Esophagus muscularis mucosa (tissue), 4 donors: ENCODE measurements at regions not wholly inside any gene's neighbourhood (a gene's known extent, or its start where the extent isn't known, plus 50 kb on each side); places are given as distances from the start of the nearest gene placed in this dataset.

Source experiments
- DNase-seq: peaks from one replicate; pipeline ENCODE4 v3.0.0-alpha.2; 2017; ENCODE audit errors: extremely low spot score
- H3K27ac ChIP-seq, 4 donors: fragments of 200-600 bp; sonication (generic); replicated peaks in 1 of 4; 1 replicate in 3 of 4; 2 replicates in 1 of 4; pipeline ENCODE4 v1.5.1; 2016 to 2019; ENCODE audit warnings: mild to moderate bottlenecking in 1 of 4
- H3K27me3 ChIP-seq, 4 donors: fragments of 200-600 bp; sonication (generic); one replicate each; pipeline versions ENCODE4 v1.5.1 to v1.6.0; 2016 to 2019
- H3K36me3 ChIP-seq, 4 donors: fragments of 200-600 bp; sonication (generic); one replicate each; pipeline ENCODE4 v1.5.1; 2016 to 2019
- H3K4me1 ChIP-seq, 4 donors: fragments of 200-600 bp; sonication (generic); one replicate each; pipeline ENCODE4 v1.5.1; 2016 to 2019
- H3K4me3 ChIP-seq, 4 donors: fragments of 200-600 bp; sonication (generic); 1 replicate in 2 of 4; 2 replicates in 2 of 4; pipeline ENCODE4 v1.5.1; 2016 to 2019; ENCODE audit warnings: mild to moderate bottlenecking in 4 of 4, moderate library complexity in 1 of 4
- H3K9me3 ChIP-seq, 4 donors: fragments of 200-600 bp; sonication (generic); 1 replicate in 3 of 4; 2 replicates in 1 of 4; pipeline ENCODE4 v1.5.1; 2016 to 2019
- EP300 ChIP-seq: sonication (generic); formaldehyde crosslinking; IDR thresholded peaks from one replicate; pipeline ENCODE4 v1.6.1; 2017; ENCODE audit warnings: antibody characterized with exemption
- POLR2A ChIP-seq: fragments of 450-650 bp; IDR thresholded peaks from one replicate; pipeline ENCODE4 v1.6.1; 2017; ENCODE audit warnings: antibody characterized with exemption, moderate library complexity, mild to moderate bottlenecking, low read depth
- POLR2AphosphoS5 ChIP-seq, 2 donors: sonication (generic); formaldehyde crosslinking; IDR thresholded peaks; one replicate each; pipeline ENCODE4 v1.6.1; 2017; ENCODE audit warnings: antibody characterized with exemption in 2 of 2
- WGBS: methylation state at CpG from one replicate; pipeline ENCODE4 v1.1.5; 2018; 5-methylcytosine and 5-hydroxymethylcytosine counted together
- intact Hi-C: fragments of 100-400 bp; cut with DNase I; formaldehyde crosslinking; loops from one replicate; pipeline ENCODE4 v1.15.1; 2023
- TF ChIP-seq, protein P1 (sequence below), 3 experiments: fragments of 200-600 bp in 2 of 3; fragments of 450-650 bp in 1 of 3; sonication (generic) in 2 of 3; IDR thresholded peaks; one replicate each; pipeline ENCODE4 v1.5.1; 2017 to 2019; ENCODE audit warnings: antibody characterized with exemption in 3 of 3, mild to moderate bottlenecking in 2 of 3, moderate library complexity in 1 of 3

DNA sequence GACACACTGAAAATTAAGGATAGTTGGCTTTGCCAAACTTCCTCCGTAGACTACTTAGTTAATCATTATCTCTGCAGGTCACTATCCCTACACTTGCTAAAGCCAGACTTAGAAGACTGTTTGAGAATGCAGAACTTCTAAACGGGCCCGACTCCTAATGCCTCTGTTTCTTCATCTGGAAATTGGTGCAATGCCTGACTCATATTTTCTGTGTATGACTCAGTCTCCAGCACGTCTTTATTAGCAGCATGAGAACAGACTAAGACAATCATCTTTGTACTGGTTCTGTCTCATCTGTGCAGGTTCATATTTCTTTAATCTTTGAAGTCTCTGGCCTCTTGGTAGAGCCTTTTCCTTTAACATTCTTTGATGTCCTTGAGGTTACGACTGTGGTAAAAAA, 411.9 kb upstream of the ACTRT1 start:
- Histone ChIP-seq H3K27me3 (no peaks in the 10 kb centered on the region), H3K36me3 (no peaks in the 10 kb centered on the region), H3K9me3 (no peaks in the 10 kb centered on the region), H3K4me3 (no peak overlapping the region), H3K4me1 (no peaks in the 10 kb centered on the region), H3K27ac (no peak overlapping the region)
- intact Hi-C loops, result no loop called here
- WGBS, result 77% methylated on average over 5 of the region's 5 CpGs
- DNase-seq, result no peak
- no peak for TF ChIP-seq POLR2A

DNA sequence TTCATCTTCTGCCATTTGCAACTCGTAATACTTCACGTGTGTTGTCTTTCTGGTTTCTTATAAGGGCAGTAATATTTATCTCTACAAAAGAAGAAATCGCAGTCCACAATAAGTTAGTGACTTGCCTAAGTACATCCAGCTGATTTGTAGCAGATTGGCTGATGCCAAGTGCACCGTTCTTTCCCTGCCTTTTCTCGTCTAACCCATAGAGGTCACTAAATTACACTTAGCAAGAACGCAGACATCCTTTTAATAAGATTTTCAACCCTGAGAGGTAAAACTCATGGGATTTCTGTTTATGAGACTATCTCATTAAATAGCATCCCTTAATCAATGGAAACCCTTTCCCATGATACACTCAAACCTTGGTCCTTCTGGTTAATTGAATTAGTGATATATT, 408.6 kb upstream of the ACTRT1 start:
- H3K36me3 ChIP-seq, result no peaks in the 10 kb centered on the region
- no peaks in the 10 kb centered on the region for H3K9me3 ChIP-seq
- 44% methylated on average over 6 of the region's 6 CpGs for WGBS
- TF ChIP-seq POLR2A (no peak), POLR2AphosphoS5 (IDR thresholded peaks at IDR 0.05) (no peak), EP300 (no peak)
- TF ChIP-seq, protein P1, sequence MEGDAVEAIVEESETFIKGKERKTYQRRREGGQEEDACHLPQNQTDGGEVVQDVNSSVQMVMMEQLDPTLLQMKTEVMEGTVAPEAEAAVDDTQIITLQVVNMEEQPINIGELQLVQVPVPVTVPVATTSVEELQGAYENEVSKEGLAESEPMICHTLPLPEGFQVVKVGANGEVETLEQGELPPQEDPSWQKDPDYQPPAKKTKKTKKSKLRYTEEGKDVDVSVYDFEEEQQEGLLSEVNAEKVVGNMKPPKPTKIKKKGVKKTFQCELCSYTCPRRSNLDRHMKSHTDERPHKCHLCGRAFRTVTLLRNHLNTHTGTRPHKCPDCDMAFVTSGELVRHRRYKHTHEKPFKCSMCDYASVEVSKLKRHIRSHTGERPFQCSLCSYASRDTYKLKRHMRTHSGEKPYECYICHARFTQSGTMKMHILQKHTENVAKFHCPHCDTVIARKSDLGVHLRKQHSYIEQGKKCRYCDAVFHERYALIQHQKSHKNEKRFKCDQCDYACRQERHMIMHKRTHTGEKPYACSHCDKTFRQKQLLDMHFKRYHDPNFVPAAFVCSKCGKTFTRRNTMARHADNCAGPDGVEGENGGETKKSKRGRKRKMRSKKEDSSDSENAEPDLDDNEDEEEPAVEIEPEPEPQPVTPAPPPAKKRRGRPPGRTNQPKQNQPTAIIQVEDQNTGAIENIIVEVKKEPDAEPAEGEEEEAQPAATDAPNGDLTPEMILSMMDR (IDR thresholded peaks at IDR 0.05), result no peak
- H3K4me1 ChIP-seq, result no peaks in the 10 kb centered on the region
- no peak for DNase-seq
- H3K4me3 ChIP-seq, result no peak overlapping the region
- intact Hi-C loops, result no loop called here
- H3K27ac ChIP-seq, result no peak overlapping the region
- no peaks in the 10 kb centered on the region for H3K27me3 ChIP-seq

DNA sequence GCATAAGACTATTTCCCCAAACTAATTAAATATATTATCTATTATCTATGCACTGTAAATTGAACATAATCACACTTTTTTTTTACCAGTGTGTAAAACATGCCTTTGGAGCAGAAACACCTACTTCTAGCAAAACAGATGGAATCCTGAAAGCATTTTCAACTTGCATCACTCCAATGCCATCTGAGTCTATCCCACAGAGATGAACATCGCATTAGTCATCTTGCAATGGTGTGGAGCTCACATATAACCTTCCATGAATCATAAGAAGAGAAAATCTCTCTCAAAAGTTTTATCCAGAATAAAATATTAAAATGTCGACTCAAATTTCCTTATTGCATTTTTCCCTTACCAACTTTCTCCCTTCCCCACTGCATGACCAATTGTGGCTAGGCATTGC, 406.7 kb upstream of the ACTRT1 start:
- H3K9me3 ChIP-seq, result no peaks in the 10 kb centered on the region
- DNase-seq, result no peak
- no peak overlapping the region for H3K27ac ChIP-seq
- H3K4me3 ChIP-seq, result no peak overlapping the region
- 75% methylated on average over 2 of the region's 2 CpGs for WGBS
- TF ChIP-seq, protein P1 (IDR thresholded peaks at IDR 0.05), result no peak
- TF ChIP-seq POLR2A, result no peak
- no peak for TF ChIP-seq EP300
- TF ChIP-seq POLR2AphosphoS5 (IDR thresholded peaks at IDR 0.05), result no peak
- H3K4me1 ChIP-seq, result no peaks in the 10 kb centered on the region
- no peaks in the 10 kb centered on the region for H3K36me3 ChIP-seq
- intact Hi-C loops, result no loop called here
- H3K27me3 ChIP-seq, result no peaks in the 10 kb centered on the region

DNA sequence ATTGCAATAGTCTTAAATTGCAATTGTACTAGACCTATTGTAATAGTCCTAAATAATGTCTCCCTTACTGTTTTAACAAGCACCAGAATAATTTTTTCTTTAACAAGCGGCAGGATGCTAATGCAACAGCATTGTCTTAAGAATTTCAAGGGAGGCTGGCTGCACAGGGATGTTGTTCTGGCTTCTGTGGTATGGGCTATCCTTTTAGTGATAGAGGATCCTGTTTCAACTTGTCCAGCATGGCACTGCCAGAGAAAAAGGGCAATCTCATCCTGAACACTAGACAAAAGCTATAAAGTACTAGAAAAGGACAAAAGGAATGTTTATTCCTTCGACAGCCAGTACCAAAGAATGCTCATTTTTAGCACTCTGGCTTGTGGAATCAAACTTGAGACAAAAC, 405.5 kb upstream of the ACTRT1 start:
- H3K36me3 ChIP-seq, result no peaks in the 10 kb centered on the region
- no peaks in the 10 kb centered on the region for H3K9me3 ChIP-seq
- DNase-seq, result no peak
- H3K27me3 ChIP-seq, result no peaks in the 10 kb centered on the region
- TF ChIP-seq, protein P1 (IDR thresholded peaks at IDR 0.05), result no peak
- TF ChIP-seq POLR2A (no peak), POLR2AphosphoS5 (IDR thresholded peaks at IDR 0.05) (no peak), EP300 (no peak)
- intact Hi-C loops, result no loop called here
- WGBS, result 74% methylated on average over 2 of the region's 2 CpGs
- no peak overlapping the region for H3K27ac ChIP-seq
- H3K4me3 ChIP-seq, result no peak overlapping the region
- no peaks in the 10 kb centered on the region for H3K4me1 ChIP-seq

DNA sequence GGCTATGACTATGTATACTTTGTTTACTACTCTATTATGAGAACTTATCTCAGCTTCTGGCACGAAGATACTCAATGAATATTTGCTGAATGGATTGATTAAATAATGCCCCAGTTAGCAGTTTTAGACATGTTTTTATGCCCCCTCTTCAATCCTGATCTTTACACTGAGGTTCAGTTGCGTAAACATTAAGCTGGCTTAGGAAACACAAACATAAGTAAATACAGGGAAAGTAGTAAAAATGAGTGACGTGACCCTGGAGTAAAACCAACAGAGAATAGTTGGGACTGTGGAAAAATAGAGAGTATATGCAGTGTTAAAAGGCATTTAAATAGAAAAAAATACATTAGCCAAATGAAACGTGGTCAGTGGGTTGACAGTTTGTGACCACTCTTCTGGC, 387.0 kb upstream of the ACTRT1 start:
- DNase-seq, result no peak
- intact Hi-C loops, result no loop called here
- H3K36me3 ChIP-seq, result no peaks in the 10 kb centered on the region
- H3K27ac ChIP-seq, result no peak overlapping the region
- H3K27me3 ChIP-seq, result no peaks in the 10 kb centered on the region
- H3K4me1 ChIP-seq, result no peaks in the 10 kb centered on the region
- TF ChIP-seq POLR2AphosphoS5 (IDR thresholded peaks at IDR 0.05), result no peak
- TF ChIP-seq, protein P1 (IDR thresholded peaks at IDR 0.05), result no peak
- H3K4me3 ChIP-seq, result no peak overlapping the region
- WGBS, result 51% methylated on average over 4 of the region's 4 CpGs
- H3K9me3 ChIP-seq, result no peaks in the 10 kb centered on the region
